D721Med (cell line): ENCODE measurements at regions not wholly inside any gene's neighbourhood (a gene's known extent, or its start where the extent isn't known, plus 50 kb on each side); places are given as distances from the start of the nearest gene placed in this dataset.

Source experiments
- DNase-seq: peaks from one replicate; pipeline ENCODE4 v3.0.0; 2011; ENCODE audit warnings: low spot score; ENCODE audit not compliant: insufficient read length
- FAIRE-seq: peaks from 2 replicates; lab custom pipeline; 2011; peaks lifted over from hg19 to GRCh38; lab: Jason Lieb, UNC
- TF ChIP-seq, protein P1 (sequence below): IDR thresholded peaks from 2 replicates; pipeline ENCODE4 v1.5.1; 2012; ENCODE audit warnings: mild to moderate bottlenecking, control low read depth; ENCODE audit not compliant: insufficient read depth; ENCODE audit errors: missing control alignments

- DNase-seq, result no peak
- TF ChIP-seq, protein P1, sequence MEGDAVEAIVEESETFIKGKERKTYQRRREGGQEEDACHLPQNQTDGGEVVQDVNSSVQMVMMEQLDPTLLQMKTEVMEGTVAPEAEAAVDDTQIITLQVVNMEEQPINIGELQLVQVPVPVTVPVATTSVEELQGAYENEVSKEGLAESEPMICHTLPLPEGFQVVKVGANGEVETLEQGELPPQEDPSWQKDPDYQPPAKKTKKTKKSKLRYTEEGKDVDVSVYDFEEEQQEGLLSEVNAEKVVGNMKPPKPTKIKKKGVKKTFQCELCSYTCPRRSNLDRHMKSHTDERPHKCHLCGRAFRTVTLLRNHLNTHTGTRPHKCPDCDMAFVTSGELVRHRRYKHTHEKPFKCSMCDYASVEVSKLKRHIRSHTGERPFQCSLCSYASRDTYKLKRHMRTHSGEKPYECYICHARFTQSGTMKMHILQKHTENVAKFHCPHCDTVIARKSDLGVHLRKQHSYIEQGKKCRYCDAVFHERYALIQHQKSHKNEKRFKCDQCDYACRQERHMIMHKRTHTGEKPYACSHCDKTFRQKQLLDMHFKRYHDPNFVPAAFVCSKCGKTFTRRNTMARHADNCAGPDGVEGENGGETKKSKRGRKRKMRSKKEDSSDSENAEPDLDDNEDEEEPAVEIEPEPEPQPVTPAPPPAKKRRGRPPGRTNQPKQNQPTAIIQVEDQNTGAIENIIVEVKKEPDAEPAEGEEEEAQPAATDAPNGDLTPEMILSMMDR, result no peak
- FAIRE-seq, result no peak
Measured at GRCh38 chr5:126251024-126251423, 172.2 kb upstream of the GRAMD2B start.

DNA sequence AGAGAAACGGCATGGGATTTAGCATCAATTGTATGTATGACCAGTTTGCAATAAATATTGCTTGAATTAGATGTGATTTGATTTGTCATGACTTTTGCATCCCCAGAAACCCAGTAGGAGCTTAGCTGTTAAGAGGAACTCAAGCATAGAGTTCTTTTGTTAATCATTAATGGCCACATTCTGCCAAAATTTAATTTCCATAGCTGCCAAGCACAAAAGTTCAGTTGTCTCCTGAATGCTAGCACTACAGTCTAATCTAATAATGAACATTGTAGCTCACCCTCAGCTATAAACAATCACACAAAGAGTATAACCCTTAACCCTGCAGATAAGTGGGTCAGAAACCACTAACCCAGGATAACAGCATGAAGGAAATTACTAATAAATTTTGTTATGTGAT is 169.8 kb upstream of the GRAMD2B start:
- TF ChIP-seq, protein P1, result no peak
- FAIRE-seq, result no peak
- DNase-seq, result no peak

DNA sequence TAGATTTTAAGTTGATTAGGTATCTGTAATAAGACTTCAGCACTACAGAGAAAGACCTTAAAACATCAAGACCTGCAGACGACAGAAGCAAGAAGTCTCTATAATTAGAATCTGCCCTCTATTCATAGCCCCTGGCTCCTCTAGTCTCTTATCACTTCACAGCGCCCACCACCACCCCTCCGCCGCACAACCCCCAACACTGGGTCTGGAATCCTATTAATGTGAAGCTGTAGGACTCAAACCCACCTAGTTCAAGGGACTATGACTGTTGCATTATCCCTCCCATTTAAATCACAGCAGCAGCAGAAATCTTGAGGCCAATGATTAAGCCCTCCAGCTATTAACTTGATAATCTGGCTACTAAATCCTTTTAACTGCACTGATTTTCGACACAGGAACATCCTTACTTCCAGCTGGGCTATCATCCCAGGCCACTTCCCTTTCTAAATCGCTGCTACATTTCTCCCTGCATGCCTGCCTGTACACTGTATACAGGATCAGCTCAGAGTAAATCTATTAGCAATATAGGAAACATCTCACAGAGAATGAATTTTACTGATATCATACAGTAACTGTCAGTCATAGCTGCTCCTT is 159.5 kb upstream of the GRAMD2B start:
- DNase-seq, result peak; percentile 38
- FAIRE-seq, result peak; percentile 93
- TF ChIP-seq, protein P1, result no peak

GRCh38 chr5:126265917-126266316 is 157.3 kb upstream of the GRAMD2B start:
- no peak for DNase-seq
- TF ChIP-seq, protein P1, result no peak
- no peak for FAIRE-seq

DNA sequence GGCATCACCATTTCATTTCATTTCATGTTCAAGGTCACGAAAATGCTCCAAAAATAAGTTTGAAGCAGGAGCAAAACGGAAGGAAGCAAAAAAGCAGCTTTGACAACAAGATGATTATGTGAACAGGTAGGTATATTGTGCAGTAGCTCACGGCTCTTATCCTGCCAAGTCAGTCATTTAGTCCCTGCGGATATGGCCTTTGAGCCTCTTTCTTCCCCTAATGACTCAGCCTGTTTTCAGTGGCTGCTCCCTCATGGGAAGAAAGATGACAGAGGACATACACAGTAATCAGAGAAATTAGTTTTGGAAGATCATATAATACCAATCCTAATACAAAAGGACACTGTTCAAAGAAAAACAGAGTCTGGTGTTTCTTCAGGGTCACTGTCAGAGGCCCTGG is 155.8 kb upstream of the GRAMD2B start:
- FAIRE-seq, result no peak
- TF ChIP-seq, protein P1, result no peak
- DNase-seq, result no peak

DNA sequence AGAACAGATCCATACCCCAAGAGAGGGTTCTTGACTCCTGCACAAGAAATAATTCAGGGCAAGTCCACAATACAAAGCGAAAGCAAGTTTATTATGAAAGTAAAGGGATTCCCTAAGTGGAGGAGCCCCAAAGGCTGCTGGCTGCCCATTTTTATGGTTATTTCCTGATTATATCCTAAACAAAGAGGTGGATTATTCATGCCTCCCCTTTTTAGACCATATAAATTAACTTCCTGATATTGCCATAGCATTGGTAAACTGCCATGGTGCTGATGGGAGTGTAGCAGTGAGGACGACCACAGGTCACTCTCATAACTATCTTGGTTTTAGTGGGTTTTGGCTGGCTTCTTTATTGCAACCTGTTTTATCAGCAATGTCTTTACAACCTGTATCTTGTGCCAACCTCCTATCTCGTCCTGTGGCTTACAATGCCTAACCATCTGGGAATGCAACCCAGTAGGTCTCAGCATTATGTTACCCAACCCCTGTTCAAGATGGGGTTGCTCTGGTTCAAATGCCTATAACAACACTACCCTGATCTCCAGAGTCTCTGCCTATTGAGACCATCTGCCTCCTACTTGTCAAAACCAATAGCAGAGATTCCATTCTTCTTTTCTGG is 154.4 kb upstream of the GRAMD2B start:
- no peak for DNase-seq
- TF ChIP-seq, protein P1, result no peak
- FAIRE-seq, result peak; percentile 64

DNA sequence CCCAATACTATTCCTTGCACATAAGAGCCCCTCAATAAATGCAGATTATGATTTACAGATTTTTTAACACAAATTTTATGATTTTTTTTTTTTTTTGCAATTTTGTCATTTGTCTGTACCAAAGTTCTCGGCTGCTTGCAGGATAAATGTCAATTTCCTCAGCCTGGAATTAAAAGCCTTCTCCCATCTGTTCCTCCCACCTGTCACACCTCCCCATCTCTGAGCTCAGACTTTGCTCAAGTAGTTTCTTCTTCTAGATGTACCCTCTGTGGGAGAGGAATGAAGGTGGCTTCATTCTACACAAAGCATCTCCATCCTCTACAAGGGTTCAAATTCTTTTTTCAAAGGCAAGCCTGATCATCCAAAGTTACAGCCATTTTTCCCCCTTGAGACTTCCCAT is 153.7 kb upstream of the GRAMD2B start:
- TF ChIP-seq, protein P1, result no peak
- FAIRE-seq, result no peak
- no peak for DNase-seq
